ENCODE measurements at regions not wholly inside any gene's neighbourhood (a gene's known extent, or its start where the extent isn't known, plus 50 kb on each side); places are given as distances from the start of the nearest gene placed in this dataset.

DNA sequence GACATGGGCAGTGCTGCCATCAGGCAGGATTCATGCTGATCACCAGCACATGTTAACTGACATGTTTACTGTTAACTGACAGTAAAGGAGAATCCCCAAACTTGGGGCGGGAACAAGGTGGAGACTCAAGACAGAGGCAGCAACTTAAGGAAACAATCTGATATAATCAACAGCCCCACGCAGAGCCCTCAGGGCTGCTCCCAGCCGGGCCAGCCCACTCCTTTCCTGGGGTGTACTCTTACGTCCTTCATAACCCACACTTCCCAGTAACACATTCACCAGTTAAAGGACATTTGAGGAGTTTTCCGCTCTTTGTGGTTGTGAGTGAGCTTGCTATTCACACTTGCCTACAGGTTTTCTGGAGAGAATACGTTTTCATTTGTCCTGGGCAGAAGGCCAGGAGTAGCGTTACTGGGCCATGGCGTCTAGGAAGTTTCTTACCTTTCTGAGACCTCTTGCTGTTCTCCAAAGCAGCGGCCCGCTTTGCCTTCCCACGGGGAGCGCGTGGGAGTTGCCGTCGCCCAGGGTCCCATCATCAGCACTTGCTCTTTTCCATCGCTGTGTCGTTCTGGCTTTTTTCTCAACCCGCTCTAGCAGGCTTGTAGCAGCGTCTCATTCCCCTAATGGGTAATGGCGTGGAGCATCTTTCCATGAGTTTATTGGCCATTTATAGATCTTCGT, 56.4 kb downstream of the FOXF2 start:
- Histone ChIP-seq H3K4me3 (ENCODE audit: low read depth in 2 of 2, low read length in 2 of 2) (no peak overlapping the region), H3K27me3 (ENCODE audit: control insufficient read depth, insufficient read depth, low read length) (peaks cover 8% of the 10 kb centered on the region; the same call in 1 of the 2 replicates), H3K9me3 (ENCODE audit: control insufficient read depth, insufficient read depth, low read depth, low read length) (no peaks in the 10 kb centered on the region), H3K36me3 (ENCODE audit: control insufficient read depth, insufficient read depth, low read length) (no peaks in the 10 kb centered on the region), H3K4me1 (ENCODE audit: control insufficient read depth, insufficient read depth, low read length) (no peaks in the 10 kb centered on the region), H3K27ac (ENCODE audit: low read length) (no peak overlapping the region)
- in situ Hi-C loops (cut with HindIII; ENCODE audit: low pct_unique_long_range_greater_than_20kb, low sequenced_read_pairs) = no loop called here
- ChIA-PET POLR2A (no interaction called here), CTCF (no interaction called here)
- no peak for ATAC-seq
- TF ChIP-seq POLR2AphosphoS5 (IDR thresholded peaks at IDR 0.05; ENCODE audit: low read depth, low read length) (no peak), TCF7L2 (IDR thresholded peaks at IDR 0.05; ENCODE audit: low read depth, low read length) (no peak), SIN3A (IDR thresholded peaks at IDR 0.05; ENCODE audit: borderline replicate concordance, insufficient read depth, low read depth, low read length) (no peak)
- TF ChIP-seq, protein P1, sequence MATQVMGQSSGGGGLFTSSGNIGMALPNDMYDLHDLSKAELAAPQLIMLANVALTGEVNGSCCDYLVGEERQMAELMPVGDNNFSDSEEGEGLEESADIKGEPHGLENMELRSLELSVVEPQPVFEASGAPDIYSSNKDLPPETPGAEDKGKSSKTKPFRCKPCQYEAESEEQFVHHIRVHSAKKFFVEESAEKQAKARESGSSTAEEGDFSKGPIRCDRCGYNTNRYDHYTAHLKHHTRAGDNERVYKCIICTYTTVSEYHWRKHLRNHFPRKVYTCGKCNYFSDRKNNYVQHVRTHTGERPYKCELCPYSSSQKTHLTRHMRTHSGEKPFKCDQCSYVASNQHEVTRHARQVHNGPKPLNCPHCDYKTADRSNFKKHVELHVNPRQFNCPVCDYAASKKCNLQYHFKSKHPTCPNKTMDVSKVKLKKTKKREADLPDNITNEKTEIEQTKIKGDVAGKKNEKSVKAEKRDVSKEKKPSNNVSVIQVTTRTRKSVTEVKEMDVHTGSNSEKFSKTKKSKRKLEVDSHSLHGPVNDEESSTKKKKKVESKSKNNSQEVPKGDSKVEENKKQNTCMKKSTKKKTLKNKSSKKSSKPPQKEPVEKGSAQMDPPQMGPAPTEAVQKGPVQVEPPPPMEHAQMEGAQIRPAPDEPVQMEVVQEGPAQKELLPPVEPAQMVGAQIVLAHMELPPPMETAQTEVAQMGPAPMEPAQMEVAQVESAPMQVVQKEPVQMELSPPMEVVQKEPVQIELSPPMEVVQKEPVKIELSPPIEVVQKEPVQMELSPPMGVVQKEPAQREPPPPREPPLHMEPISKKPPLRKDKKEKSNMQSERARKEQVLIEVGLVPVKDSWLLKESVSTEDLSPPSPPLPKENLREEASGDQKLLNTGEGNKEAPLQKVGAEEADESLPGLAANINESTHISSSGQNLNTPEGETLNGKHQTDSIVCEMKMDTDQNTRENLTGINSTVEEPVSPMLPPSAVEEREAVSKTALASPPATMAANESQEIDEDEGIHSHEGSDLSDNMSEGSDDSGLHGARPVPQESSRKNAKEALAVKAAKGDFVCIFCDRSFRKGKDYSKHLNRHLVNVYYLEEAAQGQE (IDR thresholded peaks at IDR 0.05; ENCODE audit: insufficient read depth in 1 of 2, low read depth in 2 of 2, low read length in 1 of 2) = no peak
- TF ChIP-seq, protein P2, sequence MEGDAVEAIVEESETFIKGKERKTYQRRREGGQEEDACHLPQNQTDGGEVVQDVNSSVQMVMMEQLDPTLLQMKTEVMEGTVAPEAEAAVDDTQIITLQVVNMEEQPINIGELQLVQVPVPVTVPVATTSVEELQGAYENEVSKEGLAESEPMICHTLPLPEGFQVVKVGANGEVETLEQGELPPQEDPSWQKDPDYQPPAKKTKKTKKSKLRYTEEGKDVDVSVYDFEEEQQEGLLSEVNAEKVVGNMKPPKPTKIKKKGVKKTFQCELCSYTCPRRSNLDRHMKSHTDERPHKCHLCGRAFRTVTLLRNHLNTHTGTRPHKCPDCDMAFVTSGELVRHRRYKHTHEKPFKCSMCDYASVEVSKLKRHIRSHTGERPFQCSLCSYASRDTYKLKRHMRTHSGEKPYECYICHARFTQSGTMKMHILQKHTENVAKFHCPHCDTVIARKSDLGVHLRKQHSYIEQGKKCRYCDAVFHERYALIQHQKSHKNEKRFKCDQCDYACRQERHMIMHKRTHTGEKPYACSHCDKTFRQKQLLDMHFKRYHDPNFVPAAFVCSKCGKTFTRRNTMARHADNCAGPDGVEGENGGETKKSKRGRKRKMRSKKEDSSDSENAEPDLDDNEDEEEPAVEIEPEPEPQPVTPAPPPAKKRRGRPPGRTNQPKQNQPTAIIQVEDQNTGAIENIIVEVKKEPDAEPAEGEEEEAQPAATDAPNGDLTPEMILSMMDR (IDR thresholded peaks at IDR 0.05) = no peak
- DNase-seq (ENCODE audit: low read depth, low spot score) = no peak
- no TSS peak for BruUV-seq (replicated peaks)
- intact Hi-C loops (cut with micrococcal nuclease; ENCODE audit: unreplicated experiment) = no loop called here

- H3K27ac ChIP-seq (ENCODE audit: low read length) = no peak overlapping the region
- in situ Hi-C loops (cut with HindIII; ENCODE audit: low pct_unique_long_range_greater_than_20kb, low sequenced_read_pairs) = no loop called here
- TF ChIP-seq TCF7L2 (IDR thresholded peaks at IDR 0.05; ENCODE audit: low read depth, low read length) (no peak), SIN3A (IDR thresholded peaks at IDR 0.05; ENCODE audit: borderline replicate concordance, insufficient read depth, low read depth, low read length) (no peak), POLR2AphosphoS5 (IDR thresholded peaks at IDR 0.05; ENCODE audit: low read depth, low read length) (no peak)
- TF ChIP-seq, protein P1 (IDR thresholded peaks at IDR 0.05; ENCODE audit: insufficient read depth in 1 of 2, low read depth in 2 of 2, low read length in 1 of 2) = no peak
- TF ChIP-seq, protein P2 (IDR thresholded peaks at IDR 0.05) = no peak
- H3K4me3 ChIP-seq (ENCODE audit: low read depth in 2 of 2, low read length in 2 of 2) = no peak overlapping the region
- H3K36me3 ChIP-seq (ENCODE audit: control insufficient read depth, insufficient read depth, low read length) = no peaks in the 10 kb centered on the region
- BruUV-seq (replicated peaks) = no TSS peak
- peaks cover 8% of the 10 kb centered on the region for H3K27me3 ChIP-seq (ENCODE audit: control insufficient read depth, insufficient read depth, low read length)
- DNase-seq (ENCODE audit: low read depth, low spot score) (no peak), ATAC-seq (no peak)
- intact Hi-C loops (cut with micrococcal nuclease; ENCODE audit: unreplicated experiment) = no loop called here
- POLR2A ChIA-PET = interaction anchor here (0.6 kb wide), 3 partner anchors 75 to 915 kb away, joined by 3 to 13 read pairs (median 7); no protein-coding TSS in a partner anchor
- CTCF ChIA-PET = no interaction called here
- H3K4me1 ChIP-seq (ENCODE audit: control insufficient read depth, insufficient read depth, low read length) = no peaks in the 10 kb centered on the region
- no peaks in the 10 kb centered on the region for H3K9me3 ChIP-seq (ENCODE audit: control insufficient read depth, insufficient read depth, low read depth, low read length)
Measured at GRCh38 chr6:1449896-1450295, 60.5 kb downstream of the FOXF2 start.
